SK-N-SH (cell line): ENCODE measurements at regions not wholly inside any gene's neighbourhood (a gene's known extent, or its start where the extent isn't known, plus 50 kb on each side); places are given as distances from the start of the nearest gene placed in this dataset.

Experiments used
- CTCF ChIA-PET: fragments of 300-600, 350-600 bp; formaldehyde crosslinking; extraction: SDS; loops from one replicate; lab custom pipeline; 2021; lab: Yijun Ruan, JAX
- POLR2A ChIA-PET: fragments of 350-600 bp; sonication (Branson Sonifier 250); formaldehyde crosslinking; extraction: SDS; loops from one replicate; lab custom pipeline; 2020; ENCODE audit warnings: antibody characterized with exemption, inconsistent platforms; lab: Yijun Ruan, JAX
- DNase-seq: peaks from one replicate; pipeline ENCODE4 v3.0.0; 2012
- H2AFZ ChIP-seq: fragments of 200-600 bp; sonication (generic); 2 replicates; pipeline ENCODE4 v1.8.1; 2016; ENCODE audit warnings: antibody characterized with exemption, mild to moderate bottlenecking, low read depth
- H3F3A ChIP-seq: fragments of 200-600 bp; sonication (generic); replicated peaks from 2 replicates; pipeline ENCODE3; 2016; ENCODE audit warnings: antibody characterized with exemption, mild to moderate bottlenecking; ENCODE audit not compliant: insufficient read depth
- H3K27ac ChIP-seq, 2 experiments: fragments of 200-500 bp in 1 of 2; fragments of 200-600 bp in 1 of 2; sonication (Bioruptor generic) in 1 of 2; sonication (generic), shearing (Covaris generic) in 1 of 2; 2 replicates each; pipeline versions ENCODE4 v1.5.1 to v1.6.1; 2014 to 2016; ENCODE audit warnings: low read depth in 2 of 2, inconsistent platforms in 1 of 2, low read length in 1 of 2, mild to moderate bottlenecking in 1 of 2, mixed read lengths in 1 of 2
- H3K27me3 ChIP-seq: fragments of 200-600 bp; sonication (generic), shearing (Covaris generic); 2 replicates; pipeline ENCODE4 v1.6.1; 2016; ENCODE audit warnings: mixed run types; ENCODE audit not compliant: insufficient read depth
- H3K36me3 ChIP-seq, 2 experiments: fragments of 200-500 bp in 1 of 2; fragments of 200-600 bp in 1 of 2; sonication (Bioruptor generic) in 1 of 2; sonication (generic) in 1 of 2; replicated peaks in 1 of 2; 2 replicates each; pipeline versions ENCODE3 to v1.5.1; 2014 to 2016; ENCODE audit warnings: low read length in 1 of 2, mild to moderate bottlenecking in 1 of 2; ENCODE audit not compliant: insufficient read depth in 2 of 2, control insufficient read depth in 1 of 2
- H3K4me1 ChIP-seq, 2 experiments: fragments of 200-500 bp in 1 of 2; fragments of 200-600 bp in 1 of 2; sonication (Bioruptor generic) in 1 of 2; sonication (generic), shearing (Covaris generic) in 1 of 2; 2 replicates each; pipeline versions ENCODE4 v1.5.1 to v1.6.1; 2014 to 2016; ENCODE audit warnings: low read depth in 1 of 2, low read length in 1 of 2, mixed run types in 1 of 2; ENCODE audit not compliant: insufficient read depth in 2 of 2, control insufficient read depth in 1 of 2
- H3K4me2 ChIP-seq: fragments of 200-600 bp; sonication (generic), shearing (Covaris generic); 2 replicates; pipeline ENCODE4 v1.6.1; 2017; ENCODE audit warnings: mixed run types
- H3K4me3 ChIP-seq, 2 experiments: fragments of 200-500 bp in 1 of 2; fragments of 200-600 bp in 1 of 2; sonication (Bioruptor generic) in 1 of 2; sonication (generic), shearing (Covaris generic) in 1 of 2; 2 replicates each; pipeline versions ENCODE4 v1.5.1 to v1.8.1; 2014 to 2016; ENCODE audit warnings: low read depth in 2 of 2, inconsistent platforms in 1 of 2, low read length in 1 of 2, mild to moderate bottlenecking in 1 of 2, mixed read lengths in 1 of 2, moderate library complexity in 1 of 2
- H3K79me2 ChIP-seq: fragments of 200-600 bp; sonication (generic); 2 replicates; pipeline ENCODE4 v1.8.1; 2017; ENCODE audit warnings: mild to moderate bottlenecking; ENCODE audit not compliant: insufficient read depth
- H3K9ac ChIP-seq: fragments of 200-600 bp; sonication (generic); 2 replicates; pipeline ENCODE4 v1.6.1; 2017; ENCODE audit warnings: mixed run types
- H3K9me2 ChIP-seq: fragments of 200-600 bp; sonication (generic); 2 replicates; pipeline ENCODE4 v1.6.1; 2017; ENCODE audit warnings: mixed run types
- H3K9me3 ChIP-seq: fragments of 200-600 bp; sonication (generic); 2 replicates; pipeline ENCODE4 v1.6.1; 2017; ENCODE audit warnings: mixed run types, mild to moderate bottlenecking, moderate library complexity
- H4K20me1 ChIP-seq: fragments of 200-600 bp; sonication (generic); 2 replicates; pipeline ENCODE4 v1.6.1; 2017; ENCODE audit warnings: mild to moderate bottlenecking, mixed run types; ENCODE audit not compliant: insufficient read depth
- ELF1 ChIP-seq: IDR thresholded peaks from 2 replicates; pipeline ENCODE4 v1.4.0; 2012
- EP300 ChIP-seq, 2 experiments: IDR thresholded peaks; 2 replicates each; pipeline versions ENCODE4 v1.4.0 to v1.6.1; 2012; ENCODE audit warnings: borderline replicate concordance in 1 of 2, low read depth in 1 of 2, low read length in 1 of 2
- FOXJ3 ChIP-seq: sonication (generic); formaldehyde crosslinking; IDR thresholded peaks from 2 replicates; pipeline ENCODE4 v1.5.1; 2020; ENCODE audit warnings: mild to moderate bottlenecking, missing genetic modification reagents
- GABPA ChIP-seq: IDR thresholded peaks from 2 replicates; pipeline ENCODE4 v1.4.0; 2012; ENCODE audit warnings: low read depth, mild to moderate bottlenecking
- RAD21 ChIP-seq: IDR thresholded peaks from 2 replicates; pipeline ENCODE4 v1.6.1; 2012; ENCODE audit warnings: mild to moderate bottlenecking, low read length
- RCOR1 ChIP-seq: fragments of 150-350 bp; IDR thresholded peaks from 2 replicates; pipeline ENCODE4 v1.6.1; 2017; ENCODE audit warnings: antibody characterized with exemption, low read length
- REST ChIP-seq: IDR thresholded peaks from 2 replicates; pipeline ENCODE4 v1.6.1; 2012; ENCODE audit warnings: mild to moderate bottlenecking, low read depth, low read length, moderate library complexity
- RFX5 ChIP-seq: IDR thresholded peaks from 2 replicates; pipeline ENCODE4 v1.6.1; 2012; ENCODE audit warnings: mild to moderate bottlenecking, improper control_type of control experiment, low read length
- SIN3A ChIP-seq: IDR thresholded peaks from 2 replicates; pipeline ENCODE4 v1.6.1; 2012; ENCODE audit warnings: low read depth, mild to moderate bottlenecking, low read length, moderate library complexity, borderline replicate concordance
- TAF1 ChIP-seq: IDR thresholded peaks from 2 replicates; pipeline ENCODE4 v1.6.1; 2012; ENCODE audit warnings: low read depth, mild to moderate bottlenecking, low read length, moderate library complexity, borderline replicate concordance
- TCF12 ChIP-seq: IDR thresholded peaks from 2 replicates; pipeline ENCODE4 v1.4.0; 2012
- YY1 ChIP-seq: IDR thresholded peaks from 2 replicates; pipeline ENCODE4 v1.4.0; 2012; ENCODE audit warnings: low read depth, mild to moderate bottlenecking
- WGBS: methylation state at CpG from one replicate; pipeline ENCODE4 v1.1.6; 2017; ENCODE audit warnings: low lambda C conversion rate; 5-methylcytosine and 5-hydroxymethylcytosine counted together
- TF ChIP-seq, protein P1 (sequence below): IDR thresholded peaks from 2 replicates; pipeline ENCODE4 v1.4.0; 2012; ENCODE audit warnings: low read depth, borderline replicate concordance
- TF ChIP-seq, protein P2 (sequence below): IDR thresholded peaks from 2 replicates; pipeline ENCODE4 v1.4.0; 2012; ENCODE audit warnings: low read depth, borderline replicate concordance
- TF ChIP-seq, protein P3 (sequence below): fragments of 150-350 bp; IDR thresholded peaks from 2 replicates; pipeline ENCODE4 v1.6.1; 2016; ENCODE audit warnings: mild to moderate bottlenecking, low read depth, low read length

GRCh38 chr3:154852515-154852914 is 227.6 kb upstream of the MME start:
- Histone ChIP-seq H3K4me3 (no peak overlapping the region), H3F3A (no peaks in the 10 kb centered on the region), H3K36me3 (no peaks in the 10 kb centered on the region), H2AFZ (no peak overlapping the region), H3K27ac (no peak overlapping the region), H3K4me1 (no peaks in the 10 kb centered on the region), H4K20me1 (no peaks in the 10 kb centered on the region), H3K4me2 (no peak overlapping the region), H3K9me2 (no peaks in the 10 kb centered on the region), H3K9ac (no peak overlapping the region), H3K27me3 (no peaks in the 10 kb centered on the region), H3K79me2 (no peaks in the 10 kb centered on the region), H3K9me3 (no peaks in the 10 kb centered on the region)
- TF ChIP-seq SIN3A: no peak
- no peak for TF ChIP-seq ELF1
- TF ChIP-seq RFX5: no peak
- TF ChIP-seq, protein P1, sequence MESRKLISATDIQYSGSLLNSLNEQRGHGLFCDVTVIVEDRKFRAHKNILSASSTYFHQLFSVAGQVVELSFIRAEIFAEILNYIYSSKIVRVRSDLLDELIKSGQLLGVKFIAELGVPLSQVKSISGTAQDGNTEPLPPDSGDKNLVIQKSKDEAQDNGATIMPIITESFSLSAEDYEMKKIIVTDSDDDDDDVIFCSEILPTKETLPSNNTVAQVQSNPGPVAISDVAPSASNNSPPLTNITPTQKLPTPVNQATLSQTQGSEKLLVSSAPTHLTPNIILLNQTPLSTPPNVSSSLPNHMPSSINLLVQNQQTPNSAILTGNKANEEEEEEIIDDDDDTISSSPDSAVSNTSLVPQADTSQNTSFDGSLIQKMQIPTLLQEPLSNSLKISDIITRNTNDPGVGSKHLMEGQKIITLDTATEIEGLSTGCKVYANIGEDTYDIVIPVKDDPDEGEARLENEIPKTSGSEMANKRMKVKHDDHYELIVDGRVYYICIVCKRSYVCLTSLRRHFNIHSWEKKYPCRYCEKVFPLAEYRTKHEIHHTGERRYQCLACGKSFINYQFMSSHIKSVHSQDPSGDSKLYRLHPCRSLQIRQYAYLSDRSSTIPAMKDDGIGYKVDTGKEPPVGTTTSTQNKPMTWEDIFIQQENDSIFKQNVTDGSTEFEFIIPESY: no peak
- TF ChIP-seq, protein P2, sequence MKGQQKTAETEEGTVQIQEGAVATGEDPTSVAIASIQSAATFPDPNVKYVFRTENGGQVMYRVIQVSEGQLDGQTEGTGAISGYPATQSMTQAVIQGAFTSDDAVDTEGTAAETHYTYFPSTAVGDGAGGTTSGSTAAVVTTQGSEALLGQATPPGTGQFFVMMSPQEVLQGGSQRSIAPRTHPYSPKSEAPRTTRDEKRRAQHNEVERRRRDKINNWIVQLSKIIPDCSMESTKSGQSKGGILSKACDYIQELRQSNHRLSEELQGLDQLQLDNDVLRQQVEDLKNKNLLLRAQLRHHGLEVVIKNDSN: no peak
- TF ChIP-seq EP300 (IDR thresholded peaks at IDR 0.05; ENCODE audit: borderline replicate concordance in 1 of 2, low read depth in 1 of 2, low read length in 1 of 2): no peak
- no peak for TF ChIP-seq YY1
- no peak for TF ChIP-seq RAD21
- no peak for TF ChIP-seq TCF12
- no peak for TF ChIP-seq RCOR1
- no peak for TF ChIP-seq FOXJ3 (CRISPR knock-in tag)
- no peak for TF ChIP-seq TAF1
- TF ChIP-seq, protein P3, sequence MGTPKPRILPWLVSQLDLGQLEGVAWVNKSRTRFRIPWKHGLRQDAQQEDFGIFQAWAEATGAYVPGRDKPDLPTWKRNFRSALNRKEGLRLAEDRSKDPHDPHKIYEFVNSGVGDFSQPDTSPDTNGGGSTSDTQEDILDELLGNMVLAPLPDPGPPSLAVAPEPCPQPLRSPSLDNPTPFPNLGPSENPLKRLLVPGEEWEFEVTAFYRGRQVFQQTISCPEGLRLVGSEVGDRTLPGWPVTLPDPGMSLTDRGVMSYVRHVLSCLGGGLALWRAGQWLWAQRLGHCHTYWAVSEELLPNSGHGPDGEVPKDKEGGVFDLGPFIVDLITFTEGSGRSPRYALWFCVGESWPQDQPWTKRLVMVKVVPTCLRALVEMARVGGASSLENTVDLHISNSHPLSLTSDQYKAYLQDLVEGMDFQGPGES: no peak
- no peak for TF ChIP-seq REST
- TF ChIP-seq GABPA: no peak
- ChIA-PET CTCF (no interaction called here), POLR2A (no interaction called here)
- no peak for DNase-seq
- 8% methylated on average over 1 of the region's 1 CpG for WGBS
